ENCODE measurements at regions not wholly inside any gene's neighbourhood (a gene's known extent, or its start where the extent isn't known, plus 50 kb on each side); places are given as distances from the start of the nearest gene placed in this dataset.

- no peak for DNase-seq
- H3K4me3 ChIP-seq (ENCODE audit: low read depth, low read length): no peak overlapping the region
- H3K9me3 ChIP-seq: no peaks in the 10 kb centered on the region
- no peak for TF ChIP-seq CTCF (IDR thresholded peaks at IDR 0.05; ENCODE audit: low read depth, low read length)
- no peaks in the 10 kb centered on the region for H3K36me3 ChIP-seq
- H3K4me1 ChIP-seq: no peaks in the 10 kb centered on the region
- no peaks in the 10 kb centered on the region for H3K27me3 ChIP-seq
Observed at GRCh38 chr15:96158938-96159337, 171.6 kb upstream of the NR2F2 start.

GRCh38 chr15:96160269-96160668, 170.2 kb upstream of the NR2F2 start:
- H3K36me3 ChIP-seq: no peaks in the 10 kb centered on the region
- H3K4me1 ChIP-seq: no peaks in the 10 kb centered on the region
- H3K9me3 ChIP-seq: no peaks in the 10 kb centered on the region
- H3K27me3 ChIP-seq: no peaks in the 10 kb centered on the region
- no peak for DNase-seq
- H3K4me3 ChIP-seq (ENCODE audit: low read depth, low read length): no peak overlapping the region
- no peak for TF ChIP-seq CTCF (IDR thresholded peaks at IDR 0.05; ENCODE audit: low read depth, low read length)

- no peaks in the 10 kb centered on the region for H3K4me1 ChIP-seq
- H3K4me3 ChIP-seq (ENCODE audit: low read depth, low read length): no peak overlapping the region
- no peak for DNase-seq
- no peaks in the 10 kb centered on the region for H3K9me3 ChIP-seq
- H3K36me3 ChIP-seq: no peaks in the 10 kb centered on the region
- H3K27me3 ChIP-seq: no peaks in the 10 kb centered on the region
- no peak for TF ChIP-seq CTCF (IDR thresholded peaks at IDR 0.05; ENCODE audit: low read depth, low read length)
Observed at GRCh38 chr15:96160800-96161199, 169.7 kb upstream of the NR2F2 start.

GRCh38 chr15:96162322-96162721, 168.2 kb upstream of the NR2F2 start:
- no peaks in the 10 kb centered on the region for H3K9me3 ChIP-seq

GRCh38 chr15:96165081-96165480, 165.4 kb upstream of the NR2F2 start:
- no peak for TF ChIP-seq CTCF (IDR thresholded peaks at IDR 0.05; ENCODE audit: low read depth, low read length)
- Histone ChIP-seq H3K4me1 (no peaks in the 10 kb centered on the region), H3K4me3 (ENCODE audit: low read depth, low read length) (no peak overlapping the region), H3K27me3 (no peaks in the 10 kb centered on the region), H3K36me3 (no peaks in the 10 kb centered on the region), H3K9me3 (no peaks in the 10 kb centered on the region)
- no peak for DNase-seq

More at GRCh38 chr15:96162322-96162721, 168.2 kb upstream of the NR2F2 start:
- H3K4me3 ChIP-seq (ENCODE audit: low read depth, low read length): no peak overlapping the region
- DNase-seq: no peak
- H3K4me1 ChIP-seq: no peaks in the 10 kb centered on the region
- no peak for TF ChIP-seq CTCF (IDR thresholded peaks at IDR 0.05; ENCODE audit: low read depth, low read length)
- no peaks in the 10 kb centered on the region for H3K27me3 ChIP-seq
- no peaks in the 10 kb centered on the region for H3K36me3 ChIP-seq

- no peaks in the 10 kb centered on the region for H3K36me3 ChIP-seq
- DNase-seq: no peak
- no peak for TF ChIP-seq CTCF (IDR thresholded peaks at IDR 0.05; ENCODE audit: low read depth, low read length)
- H3K9me3 ChIP-seq: no peaks in the 10 kb centered on the region
- H3K4me1 ChIP-seq: no peaks in the 10 kb centered on the region
- H3K27me3 ChIP-seq: no peaks in the 10 kb centered on the region
- H3K4me3 ChIP-seq (ENCODE audit: low read depth, low read length): no peak overlapping the region
Observed at GRCh38 chr15:96165775-96166174, 164.7 kb upstream of the NR2F2 start.
